CD4-positive, CD25-positive, alpha-beta regulatory T cell (primary cell): ENCODE measurements at regions not wholly inside any gene's neighbourhood (a gene's known extent, or its start where the extent isn't known, plus 50 kb on each side); places are given as distances from the start of the nearest gene placed in this dataset.
"Not testable (repeated sequence)": the region's sequence is repeated elsewhere in the genome, so short reads cannot be mapped to it uniquely, and the experiment has no call there.

Experiments used
- ATAC-seq, 2 donors: fragments of 150-1000 bp; cut with Tn5 transposase; one replicate each; pipeline ENCODE4 v1.10.0; 2021; ENCODE audit warnings: low read depth in 2 of 2, moderate number of reproducible peaks in 2 of 2, moderate library complexity in 1 of 2
- DNase-seq, 3 donors: peaks; one replicate each; pipeline versions ENCODE4 v3.0.0 to v3.0.0-alpha.2; 2012 to 2022; ENCODE audit warnings: mixed read lengths in 1 of 3
- H3K27ac ChIP-seq: one replicate; pipeline ENCODE4 v1.7.0; 2013; ENCODE audit warnings: mild to moderate bottlenecking, low read length; ENCODE audit not compliant: insufficient read depth, poor library complexity, severe bottlenecking
- H3K27me3 ChIP-seq: one replicate; pipeline ENCODE4 v1.7.0; 2013; ENCODE audit warnings: low read length; ENCODE audit not compliant: control insufficient read depth, insufficient read depth
- H3K36me3 ChIP-seq: one replicate; pipeline ENCODE4 v1.7.0; 2013; ENCODE audit warnings: mild to moderate bottlenecking, low read length, moderate library complexity; ENCODE audit not compliant: control insufficient read depth, insufficient read depth
- H3K4me1 ChIP-seq: 2 replicates; pipeline ENCODE4 v1.7.0; 2013; ENCODE audit warnings: mild to moderate bottlenecking, low read length; ENCODE audit not compliant: insufficient read depth, control insufficient read depth, poor library complexity, severe bottlenecking
- H3K4me3 ChIP-seq: one replicate; pipeline ENCODE4 v1.7.0; 2013; ENCODE audit warnings: low read depth, mild to moderate bottlenecking, low read length, moderate library complexity
- H3K9me3 ChIP-seq, 2 experiments: 1 replicate in 1 of 2; 2 replicates in 1 of 2; pipeline ENCODE4 v1.7.0; 2013; ENCODE audit warnings: low read length in 2 of 2, mild to moderate bottlenecking in 1 of 2, moderate library complexity in 1 of 2; ENCODE audit not compliant: control insufficient read depth in 2 of 2
- H3K27ac Mint-ChIP-seq, 3 donors: one replicate each; pipeline ENCODE4 v1.8.0; 2020 to 2022; ENCODE audit warnings: mild to moderate bottlenecking in 3 of 3, mixed read lengths in 3 of 3, moderate library complexity in 2 of 3
- H3K27me3 Mint-ChIP-seq: one replicate; pipeline ENCODE4 v1.8.0; 2022; ENCODE audit warnings: mild to moderate bottlenecking, mixed read lengths
- H3K36me3 Mint-ChIP-seq: one replicate; pipeline ENCODE4 v1.8.0; 2020; ENCODE audit warnings: mixed read lengths
- H3K4me1 Mint-ChIP-seq, 4 donors: one replicate each; pipeline ENCODE4 v1.8.0; 2020 to 2022; ENCODE audit warnings: mixed read lengths in 4 of 4, mild to moderate bottlenecking in 1 of 4
- H3K4me3 Mint-ChIP-seq, 4 donors: one replicate each; pipeline ENCODE4 v1.8.0; 2020 to 2022; ENCODE audit warnings: mild to moderate bottlenecking in 4 of 4, mixed read lengths in 4 of 4, moderate library complexity in 3 of 4
- H3K9me3 Mint-ChIP-seq, 7 donors: one replicate each; pipeline ENCODE4 v1.8.0; 2020 to 2022; ENCODE audit warnings: mixed read lengths in 7 of 7, mild to moderate bottlenecking in 3 of 7, moderate library complexity in 2 of 7

- no peaks in the 10 kb centered on the region for H3K36me3 ChIP-seq
- H3K4me1 Mint-ChIP-seq, result no peaks in the 10 kb centered on the region
- H3K36me3 Mint-ChIP-seq, result no peaks in the 10 kb centered on the region
- no peaks in the 10 kb centered on the region for H3K9me3 ChIP-seq
- peaks cover 12% of the 10 kb centered on the region for H3K27me3 Mint-ChIP-seq
- no peaks in the 10 kb centered on the region for H3K9me3 Mint-ChIP-seq
- H3K27ac Mint-ChIP-seq, result no peak overlapping the region
- no peaks in the 10 kb centered on the region for H3K4me1 ChIP-seq
- no peak for ATAC-seq
- H3K4me3 Mint-ChIP-seq, result no peak overlapping the region
- H3K27me3 ChIP-seq, result no peaks in the 10 kb centered on the region
- no peak for DNase-seq
- H3K4me3 ChIP-seq, result no peak overlapping the region
- no peak overlapping the region for H3K27ac ChIP-seq
Observed at GRCh38 chr12:124160097-124160756, 134.7 kb upstream of the RFLNA start.

- peaks cover 12% of the 10 kb centered on the region for H3K27me3 Mint-ChIP-seq
- H3K36me3 ChIP-seq, H3K4me3 ChIP-seq, DNase-seq, H3K9me3 ChIP-seq, H3K4me1 ChIP-seq, H3K9me3 Mint-ChIP-seq, H3K4me1 Mint-ChIP-seq, H3K4me3 Mint-ChIP-seq, H3K36me3 Mint-ChIP-seq, H3K27ac Mint-ChIP-seq, ATAC-seq, H3K27ac ChIP-seq, H3K27me3 ChIP-seq: not testable (repeated sequence)
Observed at GRCh38 chr12:124161402-124161801, 133.5 kb upstream of the RFLNA start.

- Histone ChIP-seq H3K9me3 (no peaks in the 10 kb centered on the region), H3K27me3 (no peaks in the 10 kb centered on the region), H3K4me3 (no peak overlapping the region), H3K36me3 (no peaks in the 10 kb centered on the region), H3K4me1 (no peaks in the 10 kb centered on the region), H3K27ac (no peak overlapping the region)
- Mint-ChIP-seq H3K27ac (no peak overlapping the region), H3K4me3 (no peak overlapping the region), H3K9me3 (no peaks in the 10 kb centered on the region), H3K36me3 (no peaks in the 10 kb centered on the region), H3K27me3 (peaks cover 14% of the 10 kb centered on the region), H3K4me1 (no peaks in the 10 kb centered on the region)
- ATAC-seq (no peak), DNase-seq (peak in 1 of 3 donors; percentile 25)
Observed at GRCh38 chr12:124162151-124163110, 132.5 kb upstream of the RFLNA start.

GRCh38 chr12:124165695-124166094 is 129.2 kb upstream of the RFLNA start:
- no peaks in the 10 kb centered on the region for H3K4me1 ChIP-seq
- no peaks in the 10 kb centered on the region for H3K36me3 Mint-ChIP-seq
- peak overlapping the region in 1 of 3 donors; percentile 55 for H3K27ac Mint-ChIP-seq

GRCh38 chr12:124167141-124167540 is 127.8 kb upstream of the RFLNA start:
- H3K4me3 Mint-ChIP-seq, result no peak overlapping the region
- Histone ChIP-seq H3K36me3 (no peaks in the 10 kb centered on the region), H3K27me3 (no peaks in the 10 kb centered on the region), H3K4me1 (no peaks in the 10 kb centered on the region), H3K27ac (no peak overlapping the region), H3K4me3 (no peak overlapping the region), H3K9me3 (no peaks in the 10 kb centered on the region)
- H3K9me3 Mint-ChIP-seq, result no peaks in the 10 kb centered on the region
- H3K27ac Mint-ChIP-seq, result peak overlapping the region in 1 of 3 donors; percentile 7
- ATAC-seq, result no peak
- peaks cover 5% of the 10 kb centered on the region for H3K27me3 Mint-ChIP-seq
- no peaks in the 10 kb centered on the region for H3K4me1 Mint-ChIP-seq
- no peaks in the 10 kb centered on the region for H3K36me3 Mint-ChIP-seq
- DNase-seq, result no peak

More at GRCh38 chr12:124165695-124166094, 129.2 kb upstream of the RFLNA start:
- no peaks in the 10 kb centered on the region for H3K4me1 Mint-ChIP-seq
- H3K9me3 Mint-ChIP-seq, result no peaks in the 10 kb centered on the region
- ATAC-seq (no peak), DNase-seq (no peak)
- no peak overlapping the region for H3K4me3 Mint-ChIP-seq
- H3K27me3 Mint-ChIP-seq, result peaks cover 5% of the 10 kb centered on the region
- Histone ChIP-seq H3K27me3 (no peaks in the 10 kb centered on the region), H3K36me3 (no peaks in the 10 kb centered on the region), H3K9me3 (no peaks in the 10 kb centered on the region), H3K4me3 (no peak overlapping the region), H3K27ac (no peak overlapping the region)

- H3K27me3 ChIP-seq, result no peaks in the 10 kb centered on the region
- ATAC-seq, result no peak
- Mint-ChIP-seq H3K36me3 (no peaks in the 10 kb centered on the region), H3K4me3 (no peak overlapping the region), H3K9me3 (no peaks in the 10 kb centered on the region), H3K27me3 (peaks cover 5% of the 10 kb centered on the region), H3K27ac (no peak overlapping the region), H3K4me1 (no peaks in the 10 kb centered on the region)
- H3K36me3 ChIP-seq, result no peaks in the 10 kb centered on the region
- H3K9me3 ChIP-seq, result no peaks in the 10 kb centered on the region
- no peak for DNase-seq
- H3K27ac ChIP-seq, result no peak overlapping the region
- no peak overlapping the region for H3K4me3 ChIP-seq
- no peaks in the 10 kb centered on the region for H3K4me1 ChIP-seq
Observed at GRCh38 chr12:124168016-124168786, 126.7 kb upstream of the RFLNA start.

- no peaks in the 10 kb centered on the region for H3K9me3 Mint-ChIP-seq
- DNase-seq (no peak), ATAC-seq (no peak)
- no peak overlapping the region for H3K4me3 Mint-ChIP-seq
- peaks cover 14% of the 10 kb centered on the region for H3K27me3 Mint-ChIP-seq
- H3K4me1 Mint-ChIP-seq, result no peaks in the 10 kb centered on the region
- no peaks in the 10 kb centered on the region for H3K36me3 ChIP-seq
- H3K4me3 ChIP-seq, result no peak overlapping the region
- H3K27ac ChIP-seq, result no peak overlapping the region
- H3K36me3 Mint-ChIP-seq, result no peaks in the 10 kb centered on the region
- no peaks in the 10 kb centered on the region for H3K27me3 ChIP-seq
- H3K9me3 ChIP-seq, result no peaks in the 10 kb centered on the region
- no peaks in the 10 kb centered on the region for H3K4me1 ChIP-seq
- H3K27ac Mint-ChIP-seq, result no peak overlapping the region
Observed at GRCh38 chr12:124169577-124170284, 125.2 kb upstream of the RFLNA start.
